ENCODE measurements at regions not wholly inside any gene's neighbourhood (a gene's known extent, or its start where the extent isn't known, plus 50 kb on each side); places are given as distances from the start of the nearest gene placed in this dataset.
"Not testable (repeated sequence)": the region's sequence is repeated elsewhere in the genome, so short reads cannot be mapped to it uniquely, and the experiment has no call there.

DNA sequence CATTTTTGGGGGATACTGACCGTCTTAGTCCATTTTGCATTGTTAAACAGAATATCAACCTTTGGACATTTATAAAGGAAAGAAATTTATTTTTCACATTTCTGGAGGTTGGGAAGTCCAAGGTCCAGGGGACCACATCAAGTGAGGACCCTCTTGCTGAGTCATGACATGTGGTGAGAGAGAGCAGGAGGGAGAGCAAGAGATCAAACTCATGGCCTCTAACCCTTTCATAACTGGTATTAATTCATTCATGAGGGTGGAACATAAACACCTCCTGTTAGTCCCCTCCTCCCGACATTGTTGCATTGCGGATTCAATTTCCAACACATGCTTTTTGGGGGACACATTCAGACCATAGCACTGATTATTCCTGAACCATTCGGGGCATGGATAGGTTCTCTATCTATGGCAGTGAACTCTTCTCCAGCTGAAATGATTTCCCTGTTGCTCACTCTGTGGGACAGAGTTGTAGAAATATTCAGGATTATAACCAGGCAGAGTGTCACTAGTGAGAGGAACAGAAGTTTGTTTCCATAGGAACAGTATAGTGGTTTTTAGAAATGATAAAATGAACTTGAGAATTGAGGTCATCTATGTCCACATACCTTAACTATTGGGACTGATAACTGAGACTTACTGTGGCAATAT is 88.2 kb upstream of the OR9Q1 start:
- no peak for FAIRE-seq
- DNase-seq, result peak in 1 of 2 donors; percentile 1
- no peaks in the 10 kb centered on the region for H3K4me1 ChIP-seq (ENCODE audit: control insufficient read depth in 3 of 3, insufficient read depth in 2 of 3, low read depth in 1 of 3, low read length in 2 of 3)
- H3K4me3 ChIP-seq (ENCODE audit: low read depth in 1 of 3, low read length in 3 of 3), result no peak overlapping the region
- peaks cover 0 to 2% (median 0%) of the 10 kb centered on the region in 3 donors for H3K27me3 ChIP-seq (ENCODE audit: control insufficient read depth in 3 of 3, insufficient read depth in 3 of 3, low read length in 3 of 3)
- H3K27ac ChIP-seq (ENCODE audit: low read depth in 1 of 3, low read length in 2 of 3), result no peak overlapping the region
- H3K36me3 ChIP-seq (ENCODE audit: control insufficient read depth in 3 of 3, insufficient read depth in 2 of 3, low read depth in 1 of 3, low read length in 3 of 3), result no peaks in the 10 kb centered on the region
- no peaks in the 10 kb centered on the region for H3K9me3 ChIP-seq (ENCODE audit: control insufficient read depth in 2 of 2, insufficient read depth in 1 of 2, low read depth in 1 of 2, low read length in 1 of 2)
- WGBS, 3 donors, result 89 to 94% (median 93%) methylated on average over 4 of the region's 4 CpGs

GRCh38 chr11:57936050-57936418 is 87.6 kb upstream of the OR9Q1 start:
- Histone ChIP-seq H3K27me3 (ENCODE audit: control insufficient read depth in 3 of 3, insufficient read depth in 3 of 3, low read length in 3 of 3) (peaks cover 0 to 2% (median 0%) of the 10 kb centered on the region in 3 donors), H3K36me3 (ENCODE audit: control insufficient read depth in 3 of 3, insufficient read depth in 2 of 3, low read depth in 1 of 3, low read length in 3 of 3) (no peaks in the 10 kb centered on the region), H3K4me3 (ENCODE audit: low read depth in 1 of 3, low read length in 3 of 3) (no peak overlapping the region), H3K27ac (ENCODE audit: low read depth in 1 of 3, low read length in 2 of 3) (no peak overlapping the region), H3K9me3 (ENCODE audit: control insufficient read depth in 2 of 2, insufficient read depth in 1 of 2, low read depth in 1 of 2, low read length in 1 of 2) (no peaks in the 10 kb centered on the region), H3K4me1 (ENCODE audit: control insufficient read depth in 3 of 3, insufficient read depth in 2 of 3, low read depth in 1 of 3, low read length in 2 of 3) (no peaks in the 10 kb centered on the region)
- WGBS, 3 donors, result 5 to 44% (median 17%) methylated on average over 1 of the region's 1 CpG
- FAIRE-seq, result no peak
- peak; percentile 5 to 20 for DNase-seq

GRCh38 chr11:57937431-57937830 is 86.2 kb upstream of the OR9Q1 start:
- H3K4me3 ChIP-seq (ENCODE audit: low read depth in 1 of 3, low read length in 3 of 3), result no peak overlapping the region
- DNase-seq (no peak), FAIRE-seq (no peak)
- no peaks in the 10 kb centered on the region for H3K9me3 ChIP-seq (ENCODE audit: control insufficient read depth in 2 of 2, insufficient read depth in 1 of 2, low read depth in 1 of 2, low read length in 1 of 2)
- H3K27ac ChIP-seq (ENCODE audit: low read depth in 1 of 3, low read length in 2 of 3), result no peak overlapping the region
- H3K27me3 ChIP-seq (ENCODE audit: control insufficient read depth in 3 of 3, insufficient read depth in 3 of 3, low read length in 3 of 3), result peaks cover 0 to 2% (median 0%) of the 10 kb centered on the region in 3 donors
- H3K36me3 ChIP-seq (ENCODE audit: control insufficient read depth in 3 of 3, insufficient read depth in 2 of 3, low read depth in 1 of 3, low read length in 3 of 3), result no peaks in the 10 kb centered on the region
- H3K4me1 ChIP-seq (ENCODE audit: control insufficient read depth in 3 of 3, insufficient read depth in 2 of 3, low read depth in 1 of 3, low read length in 2 of 3), result no peaks in the 10 kb centered on the region
- 61 to 72% (median 65%) methylated on average over 3 of the region's 3 CpGs for WGBS, 3 donors

DNA sequence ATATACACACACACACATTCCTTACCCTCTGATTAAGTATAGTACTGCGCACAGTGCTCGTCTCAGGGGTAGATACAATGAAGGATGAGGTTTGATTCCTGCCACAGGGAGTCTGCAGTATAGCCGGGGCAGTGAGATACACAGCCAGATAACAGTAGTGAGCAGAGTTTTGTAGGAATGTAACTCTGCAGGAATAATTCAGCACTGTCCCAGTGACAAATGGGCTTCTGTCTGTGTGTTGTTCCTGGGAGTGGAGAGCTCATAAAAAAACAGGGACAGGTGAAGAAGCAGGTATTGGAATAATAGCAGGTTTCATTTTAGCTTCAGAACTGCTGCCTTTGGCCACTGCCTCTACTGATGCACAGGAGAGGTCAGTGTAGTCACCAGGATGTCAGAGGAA is 85.3 kb upstream of the OR9Q1 start:
- 62 to 70% (median 66%) methylated on average over 3 of the region's 3 CpGs for WGBS, 3 donors
- Histone ChIP-seq H3K36me3 (ENCODE audit: control insufficient read depth in 3 of 3, insufficient read depth in 2 of 3, low read depth in 1 of 3, low read length in 3 of 3) (no peaks in the 10 kb centered on the region), H3K4me1 (ENCODE audit: control insufficient read depth in 3 of 3, insufficient read depth in 2 of 3, low read depth in 1 of 3, low read length in 2 of 3) (no peaks in the 10 kb centered on the region)

GRCh38 chr11:57940044-57940756 is 83.5 kb upstream of the OR9Q1 start:
- H3K9me3 ChIP-seq (ENCODE audit: control insufficient read depth in 2 of 2, insufficient read depth in 1 of 2, low read depth in 1 of 2, low read length in 1 of 2), result no peaks in the 10 kb centered on the region
- peaks cover 0 to 2% (median 0%) of the 10 kb centered on the region in 3 donors for H3K27me3 ChIP-seq (ENCODE audit: control insufficient read depth in 3 of 3, insufficient read depth in 3 of 3, low read length in 3 of 3)
- H3K4me3 ChIP-seq (ENCODE audit: low read depth in 1 of 3, low read length in 3 of 3), result no peak overlapping the region
- WGBS, 3 donors, result 76 to 87% (median 82%) methylated on average over 4 of the region's 4 CpGs
- no peak overlapping the region for H3K27ac ChIP-seq (ENCODE audit: low read depth in 1 of 3, low read length in 2 of 3)
- DNase-seq, result no peak
- no peaks in the 10 kb centered on the region for H3K4me1 ChIP-seq (ENCODE audit: control insufficient read depth in 3 of 3, insufficient read depth in 2 of 3, low read depth in 1 of 3, low read length in 2 of 3)
- no peak for FAIRE-seq
- no peaks in the 10 kb centered on the region for H3K36me3 ChIP-seq (ENCODE audit: control insufficient read depth in 3 of 3, insufficient read depth in 2 of 3, low read depth in 1 of 3, low read length in 3 of 3)

More for the DNA sequence above, 85.3 kb upstream of the OR9Q1 start:
- H3K27ac ChIP-seq (ENCODE audit: low read depth in 1 of 3, low read length in 2 of 3), result no peak overlapping the region
- FAIRE-seq (no peak), DNase-seq (no peak)
- H3K27me3 ChIP-seq (ENCODE audit: control insufficient read depth in 3 of 3, insufficient read depth in 3 of 3, low read length in 3 of 3), result peaks cover 0 to 2% (median 0%) of the 10 kb centered on the region in 3 donors
- H3K4me3 ChIP-seq (ENCODE audit: low read depth in 1 of 3, low read length in 3 of 3), result no peak overlapping the region
- H3K9me3 ChIP-seq (ENCODE audit: control insufficient read depth in 2 of 2, insufficient read depth in 1 of 2, low read depth in 1 of 2, low read length in 1 of 2), result no peaks in the 10 kb centered on the region

DNA sequence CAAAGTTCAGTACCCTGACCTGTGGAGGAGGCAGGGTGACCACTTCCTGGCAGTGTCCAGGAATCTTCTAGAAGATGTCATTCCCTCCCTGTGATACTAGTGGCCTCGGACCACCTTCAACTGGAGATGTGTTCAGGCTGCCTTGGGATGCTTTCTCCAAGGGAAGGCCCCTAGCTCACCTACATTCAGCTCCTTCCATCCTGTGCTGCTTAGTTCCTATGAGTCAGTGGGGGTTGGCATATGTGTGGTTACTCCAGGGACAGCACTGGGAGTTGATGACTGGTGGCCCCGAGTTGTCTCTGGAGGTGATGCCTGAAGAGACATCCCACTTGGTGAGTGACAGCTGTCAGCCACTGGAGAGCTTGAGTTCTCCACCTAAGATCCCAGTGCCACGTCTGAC is 81.8 kb upstream of the OR9Q1 start:
- Histone ChIP-seq H3K36me3 (ENCODE audit: control insufficient read depth in 3 of 3, insufficient read depth in 2 of 3, low read depth in 1 of 3, low read length in 3 of 3) (no peaks in the 10 kb centered on the region), H3K4me1 (ENCODE audit: control insufficient read depth in 3 of 3, insufficient read depth in 2 of 3, low read depth in 1 of 3, low read length in 2 of 3) (no peaks in the 10 kb centered on the region), H3K27ac (ENCODE audit: low read depth in 1 of 3, low read length in 2 of 3) (no peak overlapping the region), H3K4me3 (ENCODE audit: low read depth in 1 of 3, low read length in 3 of 3) (no peak overlapping the region), H3K9me3 (ENCODE audit: control insufficient read depth in 2 of 2, insufficient read depth in 1 of 2, low read depth in 1 of 2, low read length in 1 of 2) (no peaks in the 10 kb centered on the region), H3K27me3 (ENCODE audit: control insufficient read depth in 3 of 3, insufficient read depth in 3 of 3, low read length in 3 of 3) (no peaks in the 10 kb centered on the region)
- FAIRE-seq (no peak), DNase-seq (no peak)
- WGBS, 3 donors, result 79 to 84% (median 83%) methylated on average over 3 of the region's 3 CpGs

DNA sequence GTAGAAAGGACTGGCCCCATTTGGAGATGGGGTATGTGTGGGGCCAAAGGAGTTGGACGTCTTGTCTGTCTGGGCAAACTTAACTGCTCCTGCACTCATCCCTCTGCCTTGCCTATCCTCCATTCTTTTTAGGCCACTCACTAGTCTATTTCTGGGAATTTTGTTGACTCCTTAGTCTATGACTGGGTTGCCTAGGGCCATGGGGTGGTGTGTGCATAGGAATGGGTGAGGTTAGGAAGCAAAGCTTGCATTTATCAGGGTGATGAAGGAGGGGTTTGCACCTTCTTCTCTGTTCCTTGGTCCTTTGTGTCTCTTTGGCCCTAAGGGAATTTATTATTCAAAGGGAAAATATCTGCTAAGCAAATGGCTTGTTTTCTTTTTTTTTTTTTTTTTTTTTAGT is 80.9 kb upstream of the OR9Q1 start:
- Histone ChIP-seq H3K27me3 (ENCODE audit: control insufficient read depth in 3 of 3, insufficient read depth in 3 of 3, low read length in 3 of 3) (no peaks in the 10 kb centered on the region), H3K4me3 (ENCODE audit: low read depth in 1 of 3, low read length in 3 of 3) (no peak overlapping the region), H3K9me3 (ENCODE audit: control insufficient read depth in 2 of 2, insufficient read depth in 1 of 2, low read depth in 1 of 2, low read length in 1 of 2) (no peaks in the 10 kb centered on the region), H3K27ac (ENCODE audit: low read depth in 1 of 3, low read length in 2 of 3) (no peak overlapping the region), H3K4me1 (ENCODE audit: control insufficient read depth in 3 of 3, insufficient read depth in 2 of 3, low read depth in 1 of 3, low read length in 2 of 3) (no peaks in the 10 kb centered on the region), H3K36me3 (ENCODE audit: control insufficient read depth in 3 of 3, insufficient read depth in 2 of 3, low read depth in 1 of 3, low read length in 3 of 3) (no peaks in the 10 kb centered on the region)
- FAIRE-seq, result no peak
- WGBS, 3 donors, result 79 to 95% (median 85%) methylated on average over 1 of the region's 1 CpG
- DNase-seq, result no peak

DNA sequence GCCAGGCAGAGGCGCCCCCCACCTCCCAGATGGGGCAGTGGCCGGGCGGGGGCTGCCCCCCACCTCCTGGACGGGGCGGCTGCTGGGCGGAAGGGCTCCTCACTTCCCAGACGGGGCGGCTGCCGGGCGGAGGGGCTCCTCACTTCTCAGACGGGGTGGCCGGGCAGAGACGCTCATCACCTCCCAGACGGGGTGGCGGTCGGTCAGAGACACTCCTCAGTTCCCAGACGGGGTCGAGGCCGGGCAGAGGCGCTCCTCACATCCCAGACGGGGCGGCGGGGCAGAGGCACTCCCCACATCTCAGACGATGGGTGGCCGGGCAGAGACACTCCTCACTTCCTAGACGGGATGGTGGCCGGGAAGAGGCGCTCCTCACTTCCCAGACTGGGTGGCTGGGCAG is 79.9 kb upstream of the OR9Q1 start:
- not testable (repeated sequence) for H3K27me3 ChIP-seq (ENCODE audit: control insufficient read depth in 3 of 3, insufficient read depth in 3 of 3, low read length in 3 of 3); H3K4me3 ChIP-seq (ENCODE audit: low read depth in 1 of 3, low read length in 3 of 3); DNase-seq; H3K4me1 ChIP-seq (ENCODE audit: control insufficient read depth in 3 of 3, insufficient read depth in 2 of 3, low read depth in 1 of 3, low read length in 2 of 3); H3K36me3 ChIP-seq (ENCODE audit: control insufficient read depth in 3 of 3, insufficient read depth in 2 of 3, low read depth in 1 of 3, low read length in 3 of 3); H3K9me3 ChIP-seq (ENCODE audit: control insufficient read depth in 2 of 2, insufficient read depth in 1 of 2, low read depth in 1 of 2, low read length in 1 of 2); FAIRE-seq; H3K27ac ChIP-seq (ENCODE audit: low read depth in 1 of 3, low read length in 2 of 3)
- 91 to 94% (median 93%) methylated on average over 23 to 28 of the region's 28 CpGs for WGBS, 3 donors
